CD1c-positive myeloid dendritic cell (primary cell): ENCODE measurements at regions not wholly inside any gene's neighbourhood (a gene's known extent, or its start where the extent isn't known, plus 50 kb on each side); places are given as distances from the start of the nearest gene placed in this dataset.
A peak's percentile ranks its signal among the peaks of the same experiment; 100 is the strongest.
"Not testable (repeated sequence)": the region's sequence is repeated elsewhere in the genome, so short reads cannot be mapped to it uniquely, and the experiment has no call there.

Experiments
- DNase-seq: peaks from one replicate; pipeline ENCODE4 v3.0.0-alpha.2; 2016; ENCODE audit errors: extremely low spot score

- no peak for DNase-seq
Observed at GRCh38 chr13:78139765-78140164, 221.1 kb upstream of the EDNRB start.

- no peak for DNase-seq
Observed at GRCh38 chr13:78138756-78139155, 220.1 kb upstream of the EDNRB start.

- peak; percentile 56 for DNase-seq
Observed at GRCh38 chr13:78137404-78138142, 218.9 kb upstream of the EDNRB start.

- DNase-seq = no peak
Observed at GRCh38 chr13:78136966-78137365, 218.3 kb upstream of the EDNRB start.

GRCh38 chr13:78133511-78133910 lies 214.9 kb upstream of the EDNRB start:
- DNase-seq = no peak

GRCh38 chr13:78131811-78132210 lies 213.2 kb upstream of the EDNRB start:
- DNase-seq = no peak

GRCh38 chr13:78131346-78131745 lies 212.7 kb upstream of the EDNRB start:
- no peak for DNase-seq

GRCh38 chr13:78129823-78130222 lies 211.2 kb upstream of the EDNRB start:
- no peak for DNase-seq

GRCh38 chr13:78129359-78129758 lies 210.7 kb upstream of the EDNRB start:
- DNase-seq = no peak

- DNase-seq = peak; percentile 77
Observed at GRCh38 chr13:78121459-78122348, 203.1 kb upstream of the EDNRB start.

- DNase-seq = no peak
Observed at GRCh38 chr13:78121001-78121400, 202.4 kb upstream of the EDNRB start.

- peak; percentile 23 for DNase-seq
Observed at GRCh38 chr13:78120144-78120543, 201.5 kb upstream of the EDNRB start.

- not testable (repeated sequence) for DNase-seq
Observed at GRCh38 chr13:78117070-78117469, 198.4 kb upstream of the EDNRB start.

GRCh38 chr13:78105656-78106055 lies 187.0 kb upstream of the EDNRB start:
- DNase-seq = no peak

GRCh38 chr13:78103936-78104335 lies 185.3 kb upstream of the EDNRB start:
- DNase-seq = no peak

- DNase-seq = no peak
Observed at GRCh38 chr13:78102741-78103140, 184.1 kb upstream of the EDNRB start.

- DNase-seq = peak; percentile 59
Observed at GRCh38 chr13:78102121-78102677, 183.6 kb upstream of the EDNRB start.

GRCh38 chr13:78100486-78100885 lies 181.9 kb upstream of the EDNRB start:
- peak; percentile 31 for DNase-seq

GRCh38 chr13:78098249-78098648 lies 179.6 kb upstream of the EDNRB start:
- no peak for DNase-seq

GRCh38 chr13:78096221-78096620 lies 177.6 kb upstream of the EDNRB start:
- DNase-seq = no peak

GRCh38 chr13:78087966-78088678 lies 169.5 kb upstream of the EDNRB start:
- DNase-seq = no peak
